HG02759 (cell line): ENCODE measurements at regions not wholly inside any gene's neighbourhood (a gene's known extent, or its start where the extent isn't known, plus 50 kb on each side); places are given as distances from the start of the nearest gene placed in this dataset.

ENCODE experiments used
- ATAC-seq: cut with Tn5 transposase; IDR thresholded peaks from one replicate; pipeline ENCODE4 v1.9.1; 2021; ENCODE audit warnings: mild to moderate bottlenecking, moderate library complexity; ENCODE audit not compliant: unreplicated experiment

DNA sequence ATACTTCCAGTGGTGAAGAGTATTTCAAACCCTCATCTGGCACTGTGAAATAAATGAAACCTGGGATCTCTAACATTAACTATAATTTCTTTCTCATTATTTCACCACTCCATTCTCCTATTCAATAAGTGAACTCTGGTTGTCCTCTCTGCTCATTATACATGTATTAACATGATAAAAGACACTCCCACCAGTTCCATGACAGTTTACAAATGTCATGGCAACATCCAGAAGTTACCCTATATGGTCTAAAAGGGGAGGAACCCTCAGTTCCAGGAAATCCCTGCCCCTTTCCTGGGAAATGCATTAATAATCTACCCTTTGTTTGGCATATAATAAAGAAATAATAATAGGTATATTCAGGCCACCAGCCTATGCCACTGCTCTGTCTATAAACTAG, 62.7 kb upstream of the BRINP3 start:
- no peak for ATAC-seq

DNA sequence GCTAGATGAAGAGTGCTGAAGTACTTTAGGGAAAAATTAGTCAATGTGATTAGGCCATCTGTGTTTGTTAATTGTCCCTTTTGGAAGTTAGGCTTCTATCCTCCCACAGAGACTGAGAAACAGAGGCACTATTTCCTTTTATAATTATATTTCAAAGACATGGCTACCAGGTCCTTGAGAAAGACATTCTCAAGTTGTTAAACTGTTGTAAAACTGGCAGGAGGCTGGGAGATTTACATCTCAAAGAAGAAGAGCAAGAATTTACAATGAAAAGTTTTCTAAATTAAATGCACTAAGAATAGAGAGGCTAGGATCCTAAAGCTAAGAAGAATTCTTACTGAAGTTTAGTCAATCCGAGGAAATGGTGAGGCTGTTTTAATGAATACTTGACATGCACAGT, 74.0 kb upstream of the BRINP3 start:
- no peak for ATAC-seq

DNA sequence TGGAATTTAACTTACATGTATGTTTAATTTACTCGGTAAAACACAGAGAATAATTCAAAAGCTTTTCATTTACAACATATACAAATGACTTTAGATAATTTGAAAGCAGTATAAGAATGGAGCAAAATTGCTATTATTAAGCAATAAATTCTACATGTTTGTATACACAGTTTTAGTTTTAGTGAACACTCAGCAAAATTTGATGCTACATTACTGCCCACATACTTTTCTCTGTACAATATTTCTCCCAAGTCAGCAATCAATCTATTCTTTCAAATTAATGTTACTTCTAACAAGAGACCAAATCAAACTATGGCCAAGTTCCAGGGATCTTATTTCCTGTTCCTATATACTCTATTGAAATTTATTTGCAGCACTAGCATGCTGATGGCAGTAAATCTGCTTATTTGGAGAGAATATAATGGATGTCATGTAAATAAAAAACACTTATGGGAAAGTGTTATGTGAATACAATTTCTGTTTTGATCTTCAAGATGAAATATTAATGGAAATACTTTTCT, 82.6 kb upstream of the BRINP3 start:
- no peak for ATAC-seq

DNA sequence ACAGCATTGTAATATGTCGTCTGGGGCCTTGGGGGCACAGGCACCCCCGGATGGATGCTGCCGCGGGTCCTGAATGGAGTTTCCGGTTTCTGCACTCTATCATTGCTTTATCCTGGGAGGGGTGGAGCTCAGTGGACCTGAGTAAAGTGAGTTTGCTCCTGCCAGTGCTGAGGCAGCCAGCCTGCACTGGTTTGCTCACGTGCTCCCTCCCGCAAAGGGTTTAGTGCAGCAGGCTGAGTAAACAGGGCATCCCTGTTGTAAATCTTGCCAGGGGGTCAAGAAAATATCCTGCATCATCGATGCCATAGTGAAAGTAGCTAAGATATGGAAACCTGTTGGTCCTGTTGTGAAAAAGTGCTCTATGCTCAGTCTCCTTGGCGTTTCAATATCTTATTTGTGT, 85.6 kb upstream of the BRINP3 start:
- ATAC-seq: no peak

DNA sequence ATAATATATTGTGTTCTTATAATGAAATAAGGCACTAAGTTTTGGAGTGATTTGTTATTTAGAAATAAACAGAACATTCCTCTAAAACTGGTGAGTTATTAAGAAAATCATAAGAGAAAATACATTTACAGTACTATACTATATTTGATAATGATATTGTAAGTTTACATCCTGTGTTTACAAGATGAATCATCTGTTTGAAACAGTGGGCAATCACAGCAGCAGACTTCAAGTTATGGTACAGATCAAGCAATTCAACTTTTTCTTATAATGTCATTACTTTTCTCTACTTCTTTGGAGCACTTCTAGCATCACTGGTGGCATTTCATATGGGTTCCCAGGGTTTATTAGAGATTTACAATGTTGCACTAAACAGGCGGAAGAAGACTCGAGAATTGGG, 86.5 kb upstream of the BRINP3 start:
- no peak for ATAC-seq

DNA sequence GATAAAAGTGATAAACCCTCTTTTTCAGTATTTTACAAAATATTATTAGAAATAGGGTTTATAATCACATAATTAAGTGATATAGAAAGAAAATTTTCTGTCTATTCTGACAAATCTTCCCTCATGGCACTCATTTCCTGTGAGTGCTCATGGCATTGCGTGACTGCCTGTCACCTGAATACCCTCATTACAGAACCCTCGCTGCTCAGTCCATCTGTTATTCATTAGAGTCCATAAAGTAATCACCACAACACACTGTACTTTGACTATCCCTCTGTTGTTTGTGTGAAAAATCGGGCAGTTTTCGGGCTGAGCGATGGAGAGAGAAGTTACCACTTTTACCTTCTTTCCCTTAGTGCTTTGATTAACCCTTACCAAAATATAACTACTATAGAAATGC, 100.4 kb upstream of the BRINP3 start:
- ATAC-seq: no peak

DNA sequence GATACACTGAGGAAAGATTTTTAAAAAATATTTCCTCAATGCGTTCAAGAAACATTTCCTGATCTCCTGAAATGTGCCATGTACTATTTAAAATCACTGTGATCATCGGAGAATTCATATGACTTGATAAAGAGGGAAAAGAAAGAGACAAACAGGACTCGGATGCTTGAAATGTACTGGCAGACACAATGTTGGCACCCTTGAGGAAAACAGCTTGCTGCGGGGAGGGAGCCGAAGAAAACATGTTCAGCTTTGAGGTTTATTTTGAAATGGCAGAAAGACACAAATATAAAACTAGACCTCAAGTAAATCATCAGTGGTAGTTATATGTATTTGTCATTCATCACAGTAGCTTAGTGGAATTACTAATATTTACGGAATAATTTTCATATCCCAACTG, 100.9 kb upstream of the BRINP3 start:
- no peak for ATAC-seq

DNA sequence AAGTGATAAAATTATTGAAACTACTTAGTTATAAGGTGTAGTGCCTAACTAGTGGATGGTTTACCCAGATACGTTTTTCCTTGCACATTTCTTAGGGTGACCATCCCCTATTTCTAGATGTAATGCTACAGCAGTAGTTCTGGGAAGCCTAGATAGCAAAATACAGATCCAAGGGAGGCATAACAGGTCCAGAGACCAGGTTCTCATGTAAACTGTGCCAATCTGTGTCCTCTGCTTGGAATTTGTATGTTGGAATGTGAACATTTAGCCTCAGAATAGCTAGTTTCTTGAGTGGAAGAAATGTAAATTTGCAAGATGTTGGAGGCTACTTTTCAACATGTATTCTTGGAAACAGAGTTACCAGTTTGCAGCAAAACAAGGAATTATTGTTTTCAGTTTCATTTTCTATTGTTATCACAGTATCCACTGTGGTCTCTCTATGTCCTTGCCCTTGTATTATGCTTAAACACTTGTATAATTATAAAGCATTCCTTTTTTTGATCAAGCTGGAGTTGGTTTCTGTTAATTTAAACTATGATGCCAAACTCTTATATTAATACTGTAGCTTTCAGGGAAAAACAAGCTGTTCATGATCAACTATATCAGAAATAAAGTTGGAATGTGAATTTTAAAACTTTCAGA, 102.0 kb upstream of the BRINP3 start:
- ATAC-seq: no peak

DNA sequence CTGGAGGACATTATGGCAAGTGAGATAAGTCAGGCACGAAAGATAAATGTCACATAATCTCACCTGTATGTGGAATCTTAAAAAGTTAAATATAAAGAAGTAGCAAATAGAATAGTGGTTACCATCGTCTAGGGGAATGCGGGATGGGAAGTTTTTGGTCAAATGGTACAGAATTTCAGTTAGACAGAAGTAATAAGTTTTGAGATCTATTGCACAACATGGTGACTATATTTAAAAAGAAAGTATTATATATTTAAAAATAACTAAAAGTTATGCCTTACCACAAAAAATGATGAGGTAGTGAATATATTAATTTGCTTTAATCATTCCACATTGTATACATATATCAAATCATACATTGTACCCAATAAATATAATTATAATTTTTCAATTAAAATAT, 106.2 kb upstream of the BRINP3 start:
- ATAC-seq: no peak

DNA sequence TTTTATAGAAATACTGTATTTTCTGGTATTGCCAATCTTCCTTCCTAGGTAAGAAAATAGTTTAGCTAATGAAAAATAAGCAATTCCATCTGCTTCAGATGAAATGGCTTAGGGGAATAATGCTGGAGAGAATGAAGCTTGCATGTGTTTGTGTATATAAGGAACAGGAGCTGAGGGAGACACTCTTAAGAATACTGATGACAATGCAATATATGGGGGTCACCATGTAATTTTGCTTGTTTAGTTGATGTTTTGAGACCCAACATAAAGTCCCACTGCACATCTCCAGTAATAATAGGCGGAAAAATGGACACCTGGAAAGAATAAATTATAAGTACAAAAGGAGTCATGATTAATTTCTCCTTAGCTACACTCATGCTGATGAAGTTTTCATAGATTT, 110.8 kb upstream of the BRINP3 start:
- no peak for ATAC-seq

DNA sequence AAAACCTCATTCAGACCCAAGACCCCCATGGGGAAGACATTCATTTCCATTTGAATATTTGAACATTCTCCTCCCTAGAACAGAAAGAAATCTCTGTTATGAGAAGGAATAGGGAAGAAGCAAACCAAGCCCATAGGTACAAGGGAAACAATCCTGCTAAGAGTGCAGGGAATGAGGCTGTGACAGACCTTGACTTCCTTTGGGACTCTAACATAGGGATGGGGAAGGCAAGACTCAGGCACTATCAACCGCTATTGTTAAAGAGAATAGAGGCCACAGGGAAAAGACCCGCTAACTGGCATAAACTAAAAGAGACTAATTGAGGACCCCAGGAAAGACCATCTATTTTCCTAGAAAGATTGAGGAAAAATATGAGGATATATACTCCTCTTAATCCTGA, 117.8 kb upstream of the BRINP3 start:
- ATAC-seq: no peak

DNA sequence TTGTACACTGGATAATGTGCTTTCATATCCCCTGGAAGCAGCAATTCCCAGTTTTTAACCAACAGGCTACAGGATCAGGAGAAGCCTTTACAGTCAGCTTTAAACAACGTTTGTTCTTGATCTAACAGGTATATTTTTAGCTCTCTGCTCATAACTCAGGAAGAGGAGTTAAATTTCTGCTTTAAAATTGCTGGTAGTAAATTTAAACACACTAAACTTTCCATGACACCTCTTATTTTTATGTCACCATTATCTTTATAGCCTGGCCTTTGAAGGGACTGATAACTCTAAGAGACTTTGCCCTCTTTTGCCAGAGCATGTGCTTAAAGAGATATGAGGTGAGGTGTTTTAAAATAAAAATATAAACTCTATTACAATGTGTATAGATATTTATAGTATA, 119.6 kb upstream of the BRINP3 start:
- no peak for ATAC-seq

DNA sequence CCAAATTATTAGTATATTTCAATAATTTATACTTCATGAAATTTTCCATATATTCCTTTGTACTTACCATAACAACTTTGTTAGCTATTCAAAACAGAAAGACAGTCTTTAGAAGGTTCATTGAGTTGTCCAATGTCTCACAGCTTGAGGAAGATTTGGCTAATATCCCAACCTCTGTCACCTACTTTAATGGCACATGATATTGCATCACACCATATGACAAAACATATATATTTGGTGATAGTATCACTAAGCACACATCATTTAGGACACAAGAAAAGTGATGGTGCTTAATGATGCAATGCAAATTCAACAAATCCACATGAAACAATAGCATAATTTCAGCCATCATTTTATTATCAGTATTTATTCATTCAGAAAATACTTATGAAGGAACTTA, 122.0 kb upstream of the BRINP3 start:
- no peak for ATAC-seq

DNA sequence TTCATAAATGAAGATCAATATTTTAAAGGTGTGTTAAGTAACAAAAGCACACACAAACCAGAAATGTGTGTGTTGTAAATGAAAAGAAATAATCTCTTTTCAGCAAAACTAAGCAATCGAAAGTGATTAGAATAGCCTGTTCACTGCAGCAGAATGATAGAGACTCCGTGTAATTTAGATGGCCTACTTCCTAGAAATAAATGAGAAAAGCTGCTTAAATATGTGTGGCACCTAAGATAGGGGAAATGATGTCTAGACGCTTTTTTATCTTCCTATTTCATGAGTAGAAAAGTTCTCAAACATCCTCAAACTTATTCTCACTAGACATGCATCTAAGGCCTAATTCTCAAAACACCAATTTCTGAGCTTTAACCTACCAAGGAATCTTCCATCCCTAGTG, 124.7 kb upstream of the BRINP3 start:
- no peak for ATAC-seq

DNA sequence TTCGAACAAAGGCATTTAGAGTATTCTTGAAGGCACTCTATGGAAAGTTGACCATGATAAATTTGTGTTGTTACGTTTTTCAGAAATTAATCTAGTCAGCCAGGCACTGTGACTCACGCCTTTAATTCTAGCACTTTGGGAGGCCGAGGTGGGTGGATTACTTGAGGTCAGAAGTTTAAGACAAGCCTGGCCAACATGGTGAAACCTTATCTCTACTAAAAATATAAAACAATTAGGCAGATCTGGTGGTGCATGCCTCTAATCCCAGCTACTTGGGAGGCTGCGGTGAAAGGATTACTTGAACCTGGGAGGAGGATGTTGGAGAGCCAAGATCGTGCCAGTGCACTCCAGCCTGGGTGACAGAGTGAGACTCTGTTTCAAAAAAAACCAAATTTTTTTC, 130.6 kb upstream of the BRINP3 start:
- ATAC-seq: no peak

DNA sequence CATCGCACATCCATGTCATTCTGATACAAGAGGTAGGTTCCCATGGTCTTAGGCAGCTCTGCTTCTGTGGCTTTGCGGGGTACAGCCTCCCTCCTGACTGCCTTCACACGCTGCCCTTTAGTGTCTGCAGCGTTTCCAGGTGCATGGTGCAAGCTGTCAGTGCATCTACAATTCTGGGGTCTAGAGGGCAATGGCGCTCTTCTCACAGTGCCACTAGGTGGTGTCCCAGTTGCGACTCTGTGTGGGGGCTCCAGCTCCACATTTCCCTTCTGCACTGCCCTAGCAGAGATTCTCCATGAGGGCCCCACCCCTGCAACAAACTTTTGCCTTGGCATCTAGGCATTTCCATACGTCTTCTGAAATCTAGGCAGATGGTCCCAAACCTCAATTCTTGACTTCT, 138.2 kb upstream of the BRINP3 start:
- no peak for ATAC-seq

DNA sequence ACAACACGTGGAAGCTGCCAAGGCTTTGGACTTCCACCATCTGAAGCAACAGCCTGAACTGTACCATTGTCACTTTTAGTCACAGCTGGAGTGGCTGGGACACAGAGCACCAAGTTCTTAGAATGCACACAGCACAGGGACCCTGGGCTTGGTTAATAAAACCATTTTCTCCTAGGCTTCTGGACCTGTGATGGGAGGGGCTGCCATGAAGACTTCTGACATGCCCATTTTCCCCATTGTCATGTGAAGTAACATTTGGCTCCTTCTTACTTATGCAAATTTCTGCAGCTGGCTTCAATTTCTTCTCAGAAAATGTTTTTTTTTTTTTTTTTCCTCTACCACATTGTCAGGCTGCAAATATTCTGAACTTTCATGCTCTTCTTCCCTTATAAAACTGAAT, 138.6 kb upstream of the BRINP3 start:
- no peak for ATAC-seq

DNA sequence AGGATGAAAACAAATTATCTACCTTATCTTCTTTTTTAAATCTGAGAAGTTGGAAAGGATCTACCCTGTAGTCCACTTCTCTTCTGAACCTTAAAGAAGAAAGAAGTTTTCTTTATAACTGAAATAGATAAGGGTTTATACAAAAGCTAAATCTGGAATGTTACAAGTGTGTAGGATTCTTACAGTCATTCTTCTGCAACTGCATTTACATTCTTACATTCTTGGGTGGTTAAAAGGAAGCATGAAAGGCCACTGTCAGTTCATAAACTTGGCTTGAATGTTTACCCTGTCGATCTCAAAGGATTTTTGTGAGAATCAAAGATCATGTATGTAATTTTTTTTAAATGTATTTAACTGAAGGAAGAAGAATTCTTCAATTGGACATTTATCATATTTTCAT, 142.1 kb upstream of the BRINP3 start:
- ATAC-seq: no peak

DNA sequence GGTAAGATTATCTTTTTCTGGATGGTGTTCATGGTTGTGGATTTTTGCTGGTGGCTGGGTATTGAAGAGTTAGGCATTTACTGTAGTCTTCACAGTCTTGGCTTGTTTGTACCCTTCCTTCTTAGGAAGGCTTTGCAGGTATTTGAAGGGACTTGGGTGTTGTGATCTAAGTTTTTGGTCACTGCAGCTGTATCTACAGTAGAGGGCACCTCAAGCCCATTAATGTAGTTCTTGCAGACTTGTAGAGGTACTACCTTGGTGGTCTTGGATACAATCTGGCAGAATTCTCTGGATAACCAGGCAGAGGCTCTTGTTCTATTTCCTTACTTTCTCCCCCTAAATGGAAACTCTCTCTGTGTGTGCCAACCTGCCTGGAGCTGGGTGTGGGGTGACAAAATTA, 155.8 kb upstream of the BRINP3 start:
- no peak for ATAC-seq

DNA sequence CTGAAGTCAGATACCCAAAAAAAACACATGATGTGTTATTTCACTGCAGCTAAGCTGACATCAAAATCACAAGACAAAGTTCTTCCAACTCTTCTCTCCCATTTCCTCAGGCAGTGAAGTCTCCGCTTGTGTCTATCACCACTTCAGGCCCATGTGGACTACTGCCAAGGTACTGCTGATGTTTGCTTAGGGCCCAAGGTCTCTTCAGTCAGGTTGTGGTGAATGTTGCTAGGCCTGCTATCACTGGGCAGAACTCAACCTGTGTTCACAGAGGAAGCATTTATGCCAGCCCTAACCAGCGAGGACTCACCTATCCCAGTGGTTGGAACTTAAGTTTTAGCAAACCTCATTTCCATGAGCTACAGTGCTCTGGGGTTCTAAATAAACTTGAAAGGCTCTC, 156.5 kb upstream of the BRINP3 start:
- ATAC-seq: no peak

DNA sequence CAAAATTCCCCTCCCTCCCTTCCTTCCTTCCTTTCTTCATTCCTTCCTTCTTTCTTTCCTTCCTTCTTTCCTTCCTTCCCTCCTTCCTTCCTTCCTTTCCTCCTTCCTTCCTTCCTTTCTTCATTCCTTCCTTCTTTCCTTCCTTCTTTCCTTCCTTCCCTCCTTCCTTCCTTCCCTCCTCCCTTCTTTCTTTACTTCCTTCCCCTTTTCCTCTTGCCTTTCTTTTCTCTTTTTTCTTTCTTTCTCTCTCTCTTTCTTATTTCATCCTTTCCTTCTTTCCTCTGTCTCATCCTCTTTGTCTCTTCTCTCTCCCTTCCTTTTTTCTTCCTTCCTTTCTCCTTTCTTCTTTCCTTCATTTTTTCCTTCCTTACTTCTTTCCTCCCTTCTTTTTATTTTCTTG, 171.9 kb upstream of the BRINP3 start:
- no peak for ATAC-seq

DNA sequence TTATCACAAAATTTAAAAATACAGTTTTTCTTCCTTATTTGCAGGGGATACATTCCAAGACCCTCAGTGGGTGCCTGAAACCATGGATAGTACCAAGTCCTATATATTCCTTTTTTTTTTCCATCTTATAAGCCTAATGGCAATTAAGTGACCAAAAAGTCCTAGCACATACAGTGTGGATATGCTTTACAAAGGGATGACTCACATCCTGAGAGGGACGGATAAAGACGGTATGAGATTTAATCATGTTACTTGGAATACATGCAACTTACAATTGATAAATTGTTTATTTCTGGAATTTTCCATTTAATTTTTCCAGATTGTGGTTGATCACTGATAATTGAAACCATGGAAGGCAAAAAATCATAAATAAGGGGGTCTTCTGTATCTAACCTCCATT, 181.2 kb upstream of the BRINP3 start:
- ATAC-seq: no peak

DNA sequence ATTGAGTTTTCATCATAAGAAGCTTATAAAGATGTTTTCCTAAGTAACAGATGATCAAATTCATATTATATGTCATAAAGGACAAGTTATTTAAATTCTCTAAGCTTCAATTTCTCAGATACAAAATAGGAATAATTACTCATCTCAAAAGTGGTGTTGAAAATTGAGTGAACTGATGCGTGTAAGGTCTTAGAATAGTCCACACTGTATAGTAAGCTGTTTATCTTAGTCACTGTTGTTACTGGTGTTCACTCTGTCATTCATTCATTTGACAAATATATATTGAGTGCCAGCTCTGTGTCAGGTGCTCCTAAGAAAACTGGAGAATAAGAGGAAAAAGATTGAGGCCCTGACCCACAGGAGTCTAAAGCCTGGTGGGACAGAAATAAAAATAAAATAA, 186.3 kb upstream of the BRINP3 start:
- no peak for ATAC-seq
